ENCODE measurements at regions not wholly inside any gene's neighbourhood (a gene's known extent, or its start where the extent isn't known, plus 50 kb on each side); places are given as distances from the start of the nearest gene placed in this dataset.

GRCh38 chr16:13743571-13743970 lies 176.4 kb upstream of the ERCC4 start:
- TF ChIP-seq POLR2A (IDR thresholded peaks at IDR 0.05; ENCODE audit: low read length) (no peak), GATA1 (IDR thresholded peaks at IDR 0.05; ENCODE audit: low read depth, low read length) (no peak)

All from erythroblast (primary cell).